ENCODE measurements at regions not wholly inside any gene's neighbourhood (a gene's known extent, or its start where the extent isn't known, plus 50 kb on each side); places are given as distances from the start of the nearest gene placed in this dataset.

GRCh38 chr4:17013382-17014006 lies 115.0 kb upstream of the LDB2 start:
- no peak for TF ChIP-seq POLR2A (IDR thresholded peaks at IDR 0.05; ENCODE audit: low read depth, low read length)
- TF ChIP-seq POLR2AphosphoS5 (IDR thresholded peaks at IDR 0.05; ENCODE audit: low read depth, low read length): no peak
- no peak for TF ChIP-seq TAF1 (IDR thresholded peaks at IDR 0.05; ENCODE audit: borderline replicate concordance, low read depth, low read length)

All from GM12892 (cell line).